NT2/D1 (cell line): ENCODE measurements at regions not wholly inside any gene's neighbourhood (a gene's known extent, or its start where the extent isn't known, plus 50 kb on each side); places are given as distances from the start of the nearest gene placed in this dataset.

Experiments used
- SUZ12 ChIP-seq: IDR thresholded peaks from 2 replicates; pipeline ENCODE4 v1.6.1; 2011; ENCODE audit not compliant: insufficient read length, insufficient read depth; ENCODE audit errors: extremely low read depth
- ZNF274 ChIP-seq: IDR thresholded peaks from 2 replicates; pipeline ENCODE4 v1.6.1; 2011; ENCODE audit warnings: mild to moderate bottlenecking, low read depth, low read length

DNA sequence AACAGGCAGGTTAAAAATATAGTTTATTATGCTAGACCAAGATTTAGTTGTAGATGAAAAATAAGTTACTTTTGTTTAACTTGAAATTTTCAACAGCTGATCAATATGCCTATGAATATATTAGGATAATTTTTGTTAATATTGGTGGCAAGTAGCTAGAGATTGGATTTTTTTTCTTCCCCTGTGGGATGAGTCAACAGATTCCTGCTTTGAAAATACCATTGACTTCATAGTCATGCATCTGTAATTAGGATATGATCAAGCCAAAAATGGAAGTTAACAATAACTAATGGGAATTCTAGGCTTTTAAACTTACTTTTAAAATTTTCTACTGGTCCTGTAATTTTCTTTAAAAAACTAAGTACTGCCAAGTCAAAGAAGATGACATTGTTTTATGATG lies 211.7 kb downstream of the ZIC1 start:
- TF ChIP-seq ZNF274, result no peak
- TF ChIP-seq SUZ12, result no peak
